ENCODE measurements at regions not wholly inside any gene's neighbourhood (a gene's known extent, or its start where the extent isn't known, plus 50 kb on each side); places are given as distances from the start of the nearest gene placed in this dataset.

DNA sequence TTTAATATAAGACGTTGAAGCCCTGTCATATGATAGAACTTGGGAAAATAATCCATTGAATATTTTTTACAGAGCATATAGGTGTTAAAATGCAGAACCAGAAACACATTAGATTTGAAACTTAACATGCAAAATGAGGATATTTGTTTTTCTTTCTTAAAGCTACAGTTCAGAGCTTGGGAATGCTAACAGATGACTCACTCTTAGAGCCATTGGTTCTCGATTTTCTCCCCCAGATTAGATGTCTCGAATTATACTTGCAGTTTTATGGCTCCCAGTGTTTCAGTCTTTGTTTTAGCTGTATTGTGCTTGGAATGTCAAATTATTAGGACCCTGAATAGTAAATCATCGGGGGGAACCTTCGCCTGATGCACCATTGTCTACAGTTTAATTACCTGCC lies 575.7 kb upstream of the ZP4 start:
- ChIA-PET POLR2A (no interaction called here), CTCF (ENCODE audit: unreplicated experiment) (no interaction called here)
- H2AFZ ChIP-seq (ENCODE audit: low read length): no peak overlapping the region
- no peaks in the 10 kb centered on the region for H3K9me2 ChIP-seq (ENCODE audit: insufficient read depth, low read length)
- DNase-seq (ENCODE audit: low spot score): no peak
- no peak overlapping the region for H3K4me3 ChIP-seq (ENCODE audit: low read depth, low read length, poor library complexity, severe bottlenecking)
- H3K27ac ChIP-seq (ENCODE audit: low read depth, low read length, poor library complexity, severe bottlenecking): no peak overlapping the region
- no peaks in the 10 kb centered on the region for H3K4me1 ChIP-seq (ENCODE audit: insufficient read depth, low read length, poor library complexity, severe bottlenecking)
- no peaks in the 10 kb centered on the region for H3K9me3 ChIP-seq (ENCODE audit: low read length)
- no peak for TF ChIP-seq EZH2phosphoT487 (IDR thresholded peaks at IDR 0.05; ENCODE audit: borderline replicate concordance, low read depth, low read length)
- no peak for TF ChIP-seq CTCF (conservative IDR thresholded peaks at IDR 0.05; ENCODE audit: low read length)
- no peaks in the 10 kb centered on the region for H3K79me2 ChIP-seq (ENCODE audit: insufficient read depth, low read depth, low read length)
- no TSS peak for BruUV-seq (replicated peaks)
- H3K4me2 ChIP-seq (ENCODE audit: low read length): no peak overlapping the region
- H4K20me1 ChIP-seq (ENCODE audit: insufficient read depth, low read length): no peaks in the 10 kb centered on the region
- no peaks in the 10 kb centered on the region for H3K36me3 ChIP-seq (ENCODE audit: insufficient read depth, low read length)
- intact Hi-C loops (cut with micrococcal nuclease; ENCODE audit: unreplicated experiment): no loop called here

GRCh38 chr1:238465449-238465848 lies 574.7 kb upstream of the ZP4 start:
- no peaks in the 10 kb centered on the region for H4K20me1 ChIP-seq (ENCODE audit: insufficient read depth, low read length)
- no peak overlapping the region for H3K4me2 ChIP-seq (ENCODE audit: low read length)
- H3K4me3 ChIP-seq (ENCODE audit: low read depth, low read length, poor library complexity, severe bottlenecking): no peak overlapping the region
- no peak overlapping the region for H2AFZ ChIP-seq (ENCODE audit: low read length)
- no peaks in the 10 kb centered on the region for H3K79me2 ChIP-seq (ENCODE audit: insufficient read depth, low read depth, low read length)
- CTCF ChIA-PET (ENCODE audit: unreplicated experiment): no interaction called here
- no peaks in the 10 kb centered on the region for H3K9me3 ChIP-seq (ENCODE audit: low read length)
- no peaks in the 10 kb centered on the region for H3K36me3 ChIP-seq (ENCODE audit: insufficient read depth, low read length)
- POLR2A ChIA-PET: interaction anchor here (0.5 to 0.6 kb wide), 2 partner anchors 14 to 128 kb away, joined by 3 read pairs; no protein-coding TSS in a partner anchor
- intact Hi-C loops (cut with micrococcal nuclease; ENCODE audit: unreplicated experiment): no loop called here
- H3K27ac ChIP-seq (ENCODE audit: low read depth, low read length, poor library complexity, severe bottlenecking): no peak overlapping the region
- BruUV-seq (replicated peaks): no TSS peak
- no peaks in the 10 kb centered on the region for H3K9me2 ChIP-seq (ENCODE audit: insufficient read depth, low read length)
- no peak for DNase-seq (ENCODE audit: low spot score)
- no peaks in the 10 kb centered on the region for H3K4me1 ChIP-seq (ENCODE audit: insufficient read depth, low read length, poor library complexity, severe bottlenecking)
- TF ChIP-seq EZH2phosphoT487 (IDR thresholded peaks at IDR 0.05; ENCODE audit: borderline replicate concordance, low read depth, low read length) (no peak), CTCF (conservative IDR thresholded peaks at IDR 0.05; ENCODE audit: low read length) (no peak)

DNA sequence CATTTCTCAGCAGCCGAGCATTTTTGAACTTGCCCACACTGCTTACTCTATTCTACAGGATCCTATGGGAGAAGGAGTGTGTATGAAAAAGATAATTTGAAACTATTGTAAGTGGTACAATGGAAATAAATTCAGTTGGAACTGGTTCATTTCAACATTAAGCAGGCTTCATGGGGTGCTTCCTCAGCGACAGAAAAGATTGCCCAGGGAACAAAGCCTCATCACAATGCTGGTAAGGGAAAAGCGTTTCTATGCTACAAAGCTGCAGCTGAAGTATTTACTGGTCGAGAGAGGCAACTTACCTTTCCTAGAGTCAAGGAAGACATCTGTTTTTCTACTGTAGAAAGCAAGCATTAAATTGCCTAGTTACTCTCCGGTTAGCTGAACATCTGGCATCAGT lies 568.2 kb upstream of the ZP4 start:
- Histone ChIP-seq H3K4me3 (ENCODE audit: low read depth, low read length, poor library complexity, severe bottlenecking) (no peak overlapping the region), H3K9me2 (ENCODE audit: insufficient read depth, low read length) (no peaks in the 10 kb centered on the region), H3K27ac (ENCODE audit: low read depth, low read length, poor library complexity, severe bottlenecking) (no peak overlapping the region), H3K4me1 (ENCODE audit: insufficient read depth, low read length, poor library complexity, severe bottlenecking) (no peaks in the 10 kb centered on the region), H3K79me2 (ENCODE audit: insufficient read depth, low read depth, low read length) (no peaks in the 10 kb centered on the region), H4K20me1 (ENCODE audit: insufficient read depth, low read length) (no peaks in the 10 kb centered on the region), H3K36me3 (ENCODE audit: insufficient read depth, low read length) (no peaks in the 10 kb centered on the region), H3K4me2 (ENCODE audit: low read length) (no peak overlapping the region), H3K9me3 (ENCODE audit: low read length) (no peaks in the 10 kb centered on the region), H2AFZ (ENCODE audit: low read length) (no peak overlapping the region)
- ChIA-PET CTCF (ENCODE audit: unreplicated experiment) (no interaction called here), POLR2A (no interaction called here)
- DNase-seq (ENCODE audit: low spot score): no peak
- TF ChIP-seq CTCF (conservative IDR thresholded peaks at IDR 0.05; ENCODE audit: low read length): no peak
- TF ChIP-seq EZH2phosphoT487 (IDR thresholded peaks at IDR 0.05; ENCODE audit: borderline replicate concordance, low read depth, low read length): no peak
- intact Hi-C loops (cut with micrococcal nuclease; ENCODE audit: unreplicated experiment): no loop called here
- no TSS peak for BruUV-seq (replicated peaks)

Data from OCI-LY7 (cell line).